ENCODE measurements at regions not wholly inside any gene's neighbourhood (a gene's known extent, or its start where the extent isn't known, plus 50 kb on each side); places are given as distances from the start of the nearest gene placed in this dataset.

DNA sequence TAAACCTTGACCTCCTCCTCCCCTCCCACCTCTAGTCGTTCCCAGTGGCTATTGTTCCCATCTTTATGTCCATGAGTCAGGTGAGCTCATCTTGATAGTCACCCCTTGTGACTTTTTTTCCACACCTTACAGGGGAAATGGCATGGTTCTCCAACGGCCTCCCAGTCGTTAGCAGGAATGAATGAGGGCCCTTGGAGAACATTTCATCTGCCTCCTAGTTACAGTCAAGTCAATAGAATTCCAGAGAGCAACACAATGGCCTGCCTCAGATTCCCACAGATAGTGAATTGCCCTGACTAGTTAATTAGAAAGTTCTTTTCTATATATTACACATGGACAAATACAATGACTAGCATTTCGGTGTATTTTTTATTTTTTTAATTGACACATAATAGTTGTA, 262.6 kb downstream of the ATPSCKMT start:
- H3K9me3 ChIP-seq (ENCODE audit: low read depth) = no peaks in the 10 kb centered on the region
- H3K27me3 ChIP-seq = no peaks in the 10 kb centered on the region
- no peaks in the 10 kb centered on the region for H3K36me3 ChIP-seq
- DNase-seq (ENCODE audit: low read depth in 1 of 2, low spot score in 1 of 2) = no peak
- H3K4me3 ChIP-seq = no peak overlapping the region
- H3K27ac ChIP-seq = no peak overlapping the region
- TF ChIP-seq, protein P1, sequence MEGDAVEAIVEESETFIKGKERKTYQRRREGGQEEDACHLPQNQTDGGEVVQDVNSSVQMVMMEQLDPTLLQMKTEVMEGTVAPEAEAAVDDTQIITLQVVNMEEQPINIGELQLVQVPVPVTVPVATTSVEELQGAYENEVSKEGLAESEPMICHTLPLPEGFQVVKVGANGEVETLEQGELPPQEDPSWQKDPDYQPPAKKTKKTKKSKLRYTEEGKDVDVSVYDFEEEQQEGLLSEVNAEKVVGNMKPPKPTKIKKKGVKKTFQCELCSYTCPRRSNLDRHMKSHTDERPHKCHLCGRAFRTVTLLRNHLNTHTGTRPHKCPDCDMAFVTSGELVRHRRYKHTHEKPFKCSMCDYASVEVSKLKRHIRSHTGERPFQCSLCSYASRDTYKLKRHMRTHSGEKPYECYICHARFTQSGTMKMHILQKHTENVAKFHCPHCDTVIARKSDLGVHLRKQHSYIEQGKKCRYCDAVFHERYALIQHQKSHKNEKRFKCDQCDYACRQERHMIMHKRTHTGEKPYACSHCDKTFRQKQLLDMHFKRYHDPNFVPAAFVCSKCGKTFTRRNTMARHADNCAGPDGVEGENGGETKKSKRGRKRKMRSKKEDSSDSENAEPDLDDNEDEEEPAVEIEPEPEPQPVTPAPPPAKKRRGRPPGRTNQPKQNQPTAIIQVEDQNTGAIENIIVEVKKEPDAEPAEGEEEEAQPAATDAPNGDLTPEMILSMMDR (IDR thresholded peaks at IDR 0.05; ENCODE audit: low read depth, low read length) = no peak
- H3K4me1 ChIP-seq (ENCODE audit: low read depth) = no peaks in the 10 kb centered on the region

DNA sequence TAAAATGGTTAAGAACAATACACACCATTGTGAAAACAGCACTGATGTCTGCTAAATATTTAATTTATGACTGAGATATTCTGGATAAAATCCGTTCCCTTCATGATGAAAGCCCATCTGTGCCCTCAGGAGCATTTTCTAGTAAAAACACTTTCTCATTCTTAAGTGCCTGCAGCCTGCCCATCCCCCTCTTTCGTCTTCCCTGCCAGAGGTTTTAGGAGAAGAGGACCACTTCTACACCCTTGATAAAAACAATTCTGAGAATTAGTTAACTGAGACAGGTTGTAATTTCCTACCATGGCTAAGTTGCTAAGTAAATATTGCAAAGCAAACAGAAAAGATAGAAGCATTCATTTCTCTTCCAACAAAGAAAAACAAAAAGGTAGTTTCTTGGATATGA, 272.6 kb downstream of the ATPSCKMT start:
- Histone ChIP-seq H3K36me3 (no peaks in the 10 kb centered on the region), H3K27ac (no peak overlapping the region), H3K9me3 (ENCODE audit: low read depth) (no peaks in the 10 kb centered on the region), H3K27me3 (no peaks in the 10 kb centered on the region), H3K4me3 (no peak overlapping the region), H3K4me1 (ENCODE audit: low read depth) (no peaks in the 10 kb centered on the region)
- TF ChIP-seq, protein P1 (IDR thresholded peaks at IDR 0.05; ENCODE audit: low read depth, low read length) = no peak
- DNase-seq (ENCODE audit: low read depth in 1 of 2, low spot score in 1 of 2) = no peak

- no peaks in the 10 kb centered on the region for H3K27me3 ChIP-seq
- H3K4me1 ChIP-seq (ENCODE audit: low read depth) = no peaks in the 10 kb centered on the region
- H3K36me3 ChIP-seq = no peaks in the 10 kb centered on the region
- H3K4me3 ChIP-seq = no peak overlapping the region
- no peak overlapping the region for H3K27ac ChIP-seq
- TF ChIP-seq, protein P1 (IDR thresholded peaks at IDR 0.05; ENCODE audit: low read depth, low read length) = no peak
- no peaks in the 10 kb centered on the region for H3K9me3 ChIP-seq (ENCODE audit: low read depth)
- no peak for DNase-seq (ENCODE audit: low read depth in 1 of 2, low spot score in 1 of 2)
Observed at GRCh38 chr5:9976621-9977020, 273.1 kb downstream of the ATPSCKMT start.

GRCh38 chr5:9972059-9972458, 277.6 kb downstream of the ATPSCKMT start:
- Histone ChIP-seq H3K36me3 (no peaks in the 10 kb centered on the region), H3K4me3 (no peak overlapping the region)

GRCh38 chr5:9971301-9971700, 278.4 kb downstream of the ATPSCKMT start:
- TF ChIP-seq, protein P1 (IDR thresholded peaks at IDR 0.05; ENCODE audit: low read depth, low read length) = no peak
- no peak overlapping the region for H3K27ac ChIP-seq
- H3K36me3 ChIP-seq = no peaks in the 10 kb centered on the region
- no peaks in the 10 kb centered on the region for H3K9me3 ChIP-seq (ENCODE audit: low read depth)
- H3K4me3 ChIP-seq = no peak overlapping the region
- no peaks in the 10 kb centered on the region for H3K4me1 ChIP-seq (ENCODE audit: low read depth)
- no peak for DNase-seq (ENCODE audit: low read depth in 1 of 2, low spot score in 1 of 2)
- no peaks in the 10 kb centered on the region for H3K27me3 ChIP-seq

More at GRCh38 chr5:9972059-9972458, 277.6 kb downstream of the ATPSCKMT start:
- Histone ChIP-seq H3K4me1 (ENCODE audit: low read depth) (no peaks in the 10 kb centered on the region), H3K27me3 (no peaks in the 10 kb centered on the region), H3K9me3 (ENCODE audit: low read depth) (no peaks in the 10 kb centered on the region), H3K27ac (no peak overlapping the region)
- TF ChIP-seq, protein P1 (IDR thresholded peaks at IDR 0.05; ENCODE audit: low read depth, low read length) = no peak
- DNase-seq (ENCODE audit: low read depth in 1 of 2, low spot score in 1 of 2) = no peak

GRCh38 chr5:9958914-9959313, 290.8 kb downstream of the ATPSCKMT start:
- Histone ChIP-seq H3K4me1 (ENCODE audit: low read depth) (no peaks in the 10 kb centered on the region), H3K27ac (no peak overlapping the region), H3K4me3 (no peak overlapping the region), H3K27me3 (no peaks in the 10 kb centered on the region), H3K9me3 (ENCODE audit: low read depth) (no peaks in the 10 kb centered on the region), H3K36me3 (no peaks in the 10 kb centered on the region)
- TF ChIP-seq, protein P1 (IDR thresholded peaks at IDR 0.05; ENCODE audit: low read depth, low read length) = no peak
- DNase-seq (ENCODE audit: low read depth in 1 of 2, low spot score in 1 of 2) = no peak

All from cardiac muscle cell (in vitro differentiated cells and primary cell).